Hepatocyte (in vitro differentiated cells): ENCODE measurements at regions not wholly inside any gene's neighbourhood (a gene's known extent, or its start where the extent isn't known, plus 50 kb on each side); places are given as distances from the start of the nearest gene placed in this dataset.

Experiments
- DNase-seq: peaks from one replicate; pipeline ENCODE4 v3.0.0-alpha.2; 2016; ENCODE audit warnings: low spot score
- H2AFZ ChIP-seq: fragments of 200-600 bp; sonication (generic); 2 replicates; pipeline ENCODE4 v1.6.0; 2016; ENCODE audit warnings: antibody characterized with exemption, mild to moderate bottlenecking
- H3K27ac ChIP-seq: fragments of 200-600 bp; sonication (generic); 2 replicates; pipeline ENCODE4 v1.5.1; 2016; ENCODE audit warnings: mild to moderate bottlenecking
- H3K27me3 ChIP-seq: fragments of 200-600 bp; sonication (generic); 2 replicates; pipeline ENCODE4 v1.6.1; 2016
- H3K36me3 ChIP-seq: fragments of 200-600 bp; sonication (generic); replicated peaks from 2 replicates; pipeline ENCODE4 v1.5.1; 2016; ENCODE audit warnings: low read depth; ENCODE audit not compliant: insufficient read depth
- H3K4me1 ChIP-seq: fragments of 200-600 bp; sonication (generic); 2 replicates; pipeline ENCODE4 v1.5.1; 2016; ENCODE audit warnings: mild to moderate bottlenecking, moderate library complexity; ENCODE audit not compliant: insufficient read depth
- H3K4me2 ChIP-seq: fragments of 200-600 bp; sonication (generic); 2 replicates; pipeline ENCODE4 v1.6.0; 2016
- H3K4me3 ChIP-seq: fragments of 200-600 bp; sonication (generic); 2 replicates; pipeline ENCODE4 v1.5.1; 2016; ENCODE audit warnings: mild to moderate bottlenecking
- H3K79me2 ChIP-seq: fragments of 200-600 bp; sonication (generic); 2 replicates; pipeline ENCODE4 v1.6.0; 2017; ENCODE audit warnings: mild to moderate bottlenecking
- H3K9me2 ChIP-seq: fragments of 200-600 bp; sonication (generic); replicated peaks from 2 replicates; pipeline ENCODE4 v1.6.0; 2017; ENCODE audit warnings: mild to moderate bottlenecking; ENCODE audit not compliant: insufficient read depth
- H3K9me3 ChIP-seq: fragments of 200-600 bp; sonication (generic); 2 replicates; pipeline ENCODE4 v1.5.1; 2016; ENCODE audit warnings: low read depth, mild to moderate bottlenecking
- H4K20me1 ChIP-seq: fragments of 200-600 bp; sonication (generic); 2 replicates; pipeline ENCODE4 v1.6.0; 2016; ENCODE audit warnings: mild to moderate bottlenecking; ENCODE audit not compliant: insufficient read depth, poor library complexity, severe bottlenecking
- EZH2 ChIP-seq: fragments of 200-600 bp; sonication (generic); IDR thresholded peaks from 2 replicates; pipeline ENCODE4 v1.6.1; 2016; ENCODE audit warnings: antibody characterized with exemption, mild to moderate bottlenecking, borderline replicate concordance
- EZH2phosphoT487 ChIP-seq: fragments of 200-600 bp; sonication (generic); IDR thresholded peaks from one replicate; pipeline ENCODE4 v1.6.1; 2018; ENCODE audit warnings: antibody characterized with exemption, mild to moderate bottlenecking, low read depth, moderate library complexity; ENCODE audit not compliant: unreplicated experiment, severe bottlenecking
- WGBS: methylation state at CpG from one replicate; pipeline ENCODE4 v1.1.6; 2016; ENCODE audit warnings: low lambda C conversion rate; ENCODE audit errors: missing lambda C conversion rate; 5-methylcytosine and 5-hydroxymethylcytosine counted together
- TF ChIP-seq, protein P1 (sequence below): fragments of 200-600 bp; sonication (generic); IDR thresholded peaks from 2 replicates; pipeline ENCODE4 v1.5.1; 2016; ENCODE audit warnings: antibody characterized with exemption, mild to moderate bottlenecking; ENCODE audit not compliant: poor library complexity

DNA sequence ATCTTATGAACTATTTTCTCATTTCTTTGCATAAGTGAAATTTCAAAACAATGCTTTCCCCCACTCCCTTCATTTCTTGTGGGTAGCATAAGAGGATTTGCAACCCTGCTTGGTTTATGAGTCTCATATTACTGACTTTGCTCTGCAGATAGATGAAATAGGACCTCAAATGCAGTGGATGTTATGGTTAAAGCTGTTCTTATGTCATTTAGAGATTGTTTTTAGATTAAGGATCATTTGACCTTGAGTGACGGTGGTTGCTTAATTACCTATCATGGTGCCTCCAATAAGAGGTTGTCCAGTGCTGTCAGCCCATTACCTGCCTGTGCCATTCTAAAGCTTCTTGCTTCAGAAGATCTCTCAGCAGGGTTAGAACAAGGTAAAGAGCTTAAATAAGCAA lies 351.4 kb upstream of the ATP2B1 start:
- Histone ChIP-seq H3K9me2 (no peaks in the 10 kb centered on the region), H3K27me3 (no peaks in the 10 kb centered on the region), H3K27ac (no peak overlapping the region), H2AFZ (no peak overlapping the region), H3K4me3 (no peak overlapping the region), H3K79me2 (no peaks in the 10 kb centered on the region), H3K36me3 (no peaks in the 10 kb centered on the region), H4K20me1 (no peaks in the 10 kb centered on the region), H3K9me3 (no peaks in the 10 kb centered on the region), H3K4me1 (no peaks in the 10 kb centered on the region), H3K4me2 (no peak overlapping the region)
- 50% methylated on average over 1 of the region's 1 CpG for WGBS
- TF ChIP-seq EZH2 (no peak), EZH2phosphoT487 (no peak)
- TF ChIP-seq, protein P1, sequence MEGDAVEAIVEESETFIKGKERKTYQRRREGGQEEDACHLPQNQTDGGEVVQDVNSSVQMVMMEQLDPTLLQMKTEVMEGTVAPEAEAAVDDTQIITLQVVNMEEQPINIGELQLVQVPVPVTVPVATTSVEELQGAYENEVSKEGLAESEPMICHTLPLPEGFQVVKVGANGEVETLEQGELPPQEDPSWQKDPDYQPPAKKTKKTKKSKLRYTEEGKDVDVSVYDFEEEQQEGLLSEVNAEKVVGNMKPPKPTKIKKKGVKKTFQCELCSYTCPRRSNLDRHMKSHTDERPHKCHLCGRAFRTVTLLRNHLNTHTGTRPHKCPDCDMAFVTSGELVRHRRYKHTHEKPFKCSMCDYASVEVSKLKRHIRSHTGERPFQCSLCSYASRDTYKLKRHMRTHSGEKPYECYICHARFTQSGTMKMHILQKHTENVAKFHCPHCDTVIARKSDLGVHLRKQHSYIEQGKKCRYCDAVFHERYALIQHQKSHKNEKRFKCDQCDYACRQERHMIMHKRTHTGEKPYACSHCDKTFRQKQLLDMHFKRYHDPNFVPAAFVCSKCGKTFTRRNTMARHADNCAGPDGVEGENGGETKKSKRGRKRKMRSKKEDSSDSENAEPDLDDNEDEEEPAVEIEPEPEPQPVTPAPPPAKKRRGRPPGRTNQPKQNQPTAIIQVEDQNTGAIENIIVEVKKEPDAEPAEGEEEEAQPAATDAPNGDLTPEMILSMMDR: no peak
- no peak for DNase-seq

DNA sequence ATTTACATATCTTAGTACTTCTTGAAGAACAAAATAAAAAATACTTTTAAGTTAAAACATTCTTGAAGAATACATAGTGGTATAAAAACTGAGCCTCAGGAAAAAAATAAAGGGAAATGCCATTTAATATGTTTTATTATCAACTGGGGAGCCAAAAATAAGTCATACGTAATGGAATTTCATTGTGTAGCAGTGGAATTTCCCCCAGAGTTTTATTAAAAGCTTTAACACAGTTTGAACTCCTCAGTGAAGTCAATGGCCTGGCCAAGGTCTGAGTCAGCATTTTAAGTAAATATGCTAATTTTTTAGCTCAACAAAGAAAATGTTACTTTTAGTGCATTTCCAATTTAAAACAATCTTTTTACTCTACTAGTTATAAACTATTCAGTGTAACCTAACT lies 350.1 kb upstream of the ATP2B1 start:
- Histone ChIP-seq H3K79me2 (no peaks in the 10 kb centered on the region), H4K20me1 (no peaks in the 10 kb centered on the region), H3K27me3 (no peaks in the 10 kb centered on the region), H3K27ac (no peak overlapping the region), H3K36me3 (no peaks in the 10 kb centered on the region), H3K9me2 (no peaks in the 10 kb centered on the region), H3K4me1 (no peaks in the 10 kb centered on the region), H3K9me3 (no peaks in the 10 kb centered on the region), H2AFZ (no peak overlapping the region), H3K4me2 (no peak overlapping the region), H3K4me3 (no peak overlapping the region)
- WGBS: 74% methylated on average over 1 of the region's 1 CpG
- DNase-seq: peak; percentile 5
- TF ChIP-seq EZH2: no peak
- TF ChIP-seq EZH2phosphoT487: no peak

DNA sequence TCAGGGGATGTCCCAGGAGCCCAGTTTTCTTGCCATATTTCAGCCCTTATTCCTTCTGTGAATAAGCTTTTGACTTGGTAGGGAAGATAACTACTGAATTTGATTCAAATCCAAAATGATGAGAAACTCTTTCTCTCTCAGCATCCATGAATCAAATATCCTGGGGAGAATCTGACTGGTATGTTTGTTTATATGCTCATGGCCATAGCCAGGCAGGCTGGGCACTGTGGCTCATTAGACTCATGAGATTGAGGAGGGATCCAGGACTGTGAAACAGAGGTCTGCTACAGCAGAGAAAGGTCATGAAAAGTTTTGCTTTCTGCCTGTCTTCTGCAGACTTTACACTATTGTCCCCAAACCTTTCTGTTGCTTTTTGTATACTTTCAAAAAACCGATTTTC lies 346.4 kb upstream of the ATP2B1 start:
- H3K4me3 ChIP-seq: no peak overlapping the region
- H3K4me2 ChIP-seq: no peak overlapping the region
- WGBS: 90% methylated on average over 1 of the region's 1 CpG
- H3K27me3 ChIP-seq: no peaks in the 10 kb centered on the region
- no peaks in the 10 kb centered on the region for H3K36me3 ChIP-seq
- H2AFZ ChIP-seq: no peak overlapping the region
- no peaks in the 10 kb centered on the region for H3K9me3 ChIP-seq
- DNase-seq: no peak
- H3K9me2 ChIP-seq: no peaks in the 10 kb centered on the region
- TF ChIP-seq, protein P1: no peak
- no peak for TF ChIP-seq EZH2phosphoT487
- no peak for TF ChIP-seq EZH2
- H3K79me2 ChIP-seq: no peaks in the 10 kb centered on the region
- no peaks in the 10 kb centered on the region for H4K20me1 ChIP-seq
- H3K27ac ChIP-seq: no peak overlapping the region
- no peaks in the 10 kb centered on the region for H3K4me1 ChIP-seq

DNA sequence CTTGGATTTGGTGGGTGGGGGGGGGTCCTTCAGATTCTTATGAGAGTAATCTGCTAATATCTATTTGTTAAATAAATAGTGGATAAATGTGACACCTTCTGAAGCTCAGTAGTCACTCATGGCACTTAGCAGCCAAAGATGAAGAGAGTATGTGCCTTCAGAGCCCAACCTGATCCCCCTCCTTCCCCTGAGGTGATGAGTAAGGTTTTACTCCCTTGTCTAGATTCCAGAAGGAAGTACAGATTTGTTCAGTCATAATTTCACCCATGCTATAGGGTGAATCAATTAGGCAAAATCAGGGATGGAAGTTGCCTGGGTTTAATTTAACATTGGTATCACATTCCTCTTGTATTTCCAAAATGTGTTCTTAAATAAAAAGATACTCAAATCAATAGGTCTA lies 340.3 kb upstream of the ATP2B1 start:
- no peak for DNase-seq
- Histone ChIP-seq H3K27ac (no peak overlapping the region), H2AFZ (no peak overlapping the region), H3K36me3 (no peaks in the 10 kb centered on the region), H4K20me1 (no peaks in the 10 kb centered on the region), H3K9me3 (no peaks in the 10 kb centered on the region), H3K4me3 (no peak overlapping the region), H3K9me2 (no peaks in the 10 kb centered on the region), H3K27me3 (no peaks in the 10 kb centered on the region), H3K4me2 (no peak overlapping the region), H3K4me1 (no peaks in the 10 kb centered on the region), H3K79me2 (no peaks in the 10 kb centered on the region)
- TF ChIP-seq, protein P1: no peak
- no peak for TF ChIP-seq EZH2phosphoT487
